NCI-H510A (cell line): ENCODE measurements at regions not wholly inside any gene's neighbourhood (a gene's known extent, or its start where the extent isn't known, plus 50 kb on each side); places are given as distances from the start of the nearest gene placed in this dataset.
"Not testable (repeated sequence)": the region's sequence is repeated elsewhere in the genome, so short reads cannot be mapped to it uniquely, and the experiment has no call there.

Experiments
- DNase-seq: peaks from one replicate; lab custom pipeline; 2025; lab: John Stamatoyannopoulos, UW

- DNase-seq, result peak; percentile 49
Observed at GRCh38 chr18:43805646-43806194, 528.4 kb upstream of the SYT4 start.

DNA sequence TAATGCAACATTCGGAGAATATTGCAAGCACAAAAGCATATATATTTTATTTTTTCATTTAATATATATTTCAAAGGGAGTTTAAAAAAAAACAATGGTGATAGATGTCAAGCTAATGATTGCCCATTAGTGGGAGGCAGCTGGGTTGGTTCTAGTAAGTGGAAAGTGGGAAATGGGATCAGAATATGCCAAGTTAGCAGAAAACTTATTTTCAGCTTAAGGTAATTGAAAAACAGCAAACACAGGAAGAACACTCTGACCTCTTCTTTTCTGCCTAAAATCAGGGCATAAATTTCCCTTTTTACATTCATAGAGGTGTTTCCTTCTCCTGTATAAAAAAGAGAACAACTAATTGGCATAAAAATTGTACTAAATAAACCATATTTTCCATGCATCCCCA is 535.3 kb upstream of the SYT4 start:
- no peak for DNase-seq

- no peak for DNase-seq
Observed at GRCh38 chr18:43819397-43819796, 542.1 kb upstream of the SYT4 start.

DNA sequence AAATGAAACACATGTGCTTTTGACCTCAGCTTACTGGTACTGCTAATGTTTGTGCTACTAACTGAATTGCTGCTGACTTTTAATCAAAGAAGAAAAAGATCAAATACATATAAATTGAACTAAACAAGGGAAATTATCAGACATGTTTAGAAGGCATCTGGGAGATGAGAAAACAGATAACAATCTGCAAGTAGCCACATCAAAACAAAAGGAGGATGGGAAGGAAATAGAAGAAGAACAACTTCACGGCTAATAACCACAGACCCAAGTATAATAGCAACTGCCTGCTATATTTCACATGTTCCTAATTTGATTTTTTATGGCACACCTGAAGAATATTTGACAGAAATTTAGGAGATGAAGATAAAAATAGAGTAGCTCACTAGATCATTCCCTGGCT is 542.6 kb upstream of the SYT4 start:
- DNase-seq, result no peak

GRCh38 chr18:43825768-43826167 is 548.5 kb upstream of the SYT4 start:
- DNase-seq, result no peak

GRCh38 chr18:43826215-43826614 is 548.9 kb upstream of the SYT4 start:
- DNase-seq, result no peak

DNA sequence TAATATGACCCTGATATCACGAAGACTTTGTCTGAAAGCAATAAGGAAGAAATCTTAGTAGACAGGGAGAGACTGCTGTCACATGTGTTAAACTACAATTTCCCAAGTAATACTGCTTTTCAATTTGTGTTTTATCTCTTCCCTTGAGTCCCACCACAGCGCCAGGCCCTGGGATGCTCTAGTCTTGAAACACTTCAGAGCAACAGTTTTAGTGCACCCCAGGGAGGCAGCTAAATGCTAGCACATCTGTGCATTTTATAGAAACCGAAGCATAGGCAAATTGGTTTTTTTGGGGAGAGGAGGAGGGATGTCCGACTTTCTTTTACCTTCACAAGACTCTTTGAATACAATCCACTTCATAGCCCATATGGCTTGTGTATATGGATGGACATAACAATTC is 550.0 kb upstream of the SYT4 start:
- no peak for DNase-seq

DNA sequence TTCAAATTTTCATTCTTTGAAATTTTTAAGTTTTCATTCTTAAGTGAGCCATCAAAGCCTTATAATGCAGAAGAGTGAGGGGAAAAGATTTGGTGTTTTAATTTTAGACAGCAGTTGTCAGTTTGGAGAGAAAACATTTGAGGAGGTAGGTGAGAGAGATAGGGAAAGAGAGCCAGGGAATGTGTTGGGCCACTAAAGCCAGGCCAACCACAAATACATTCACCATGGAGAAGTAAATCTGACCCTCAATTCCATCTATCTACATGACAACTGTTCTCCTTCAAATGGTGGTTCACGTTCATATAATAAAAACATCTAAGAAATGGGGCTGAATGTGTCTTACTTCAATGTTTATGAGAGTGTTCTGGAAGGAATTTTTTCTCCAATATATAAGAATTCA is 553.0 kb upstream of the SYT4 start:
- no peak for DNase-seq

- no peak for DNase-seq
Observed at GRCh38 chr18:43830947-43831346, 553.7 kb upstream of the SYT4 start.

- DNase-seq, result no peak
Observed at GRCh38 chr18:43846299-43846698, 569.0 kb upstream of the SYT4 start.

- DNase-seq, result no peak
Observed at GRCh38 chr18:43847164-43848091, 570.1 kb upstream of the SYT4 start.

DNA sequence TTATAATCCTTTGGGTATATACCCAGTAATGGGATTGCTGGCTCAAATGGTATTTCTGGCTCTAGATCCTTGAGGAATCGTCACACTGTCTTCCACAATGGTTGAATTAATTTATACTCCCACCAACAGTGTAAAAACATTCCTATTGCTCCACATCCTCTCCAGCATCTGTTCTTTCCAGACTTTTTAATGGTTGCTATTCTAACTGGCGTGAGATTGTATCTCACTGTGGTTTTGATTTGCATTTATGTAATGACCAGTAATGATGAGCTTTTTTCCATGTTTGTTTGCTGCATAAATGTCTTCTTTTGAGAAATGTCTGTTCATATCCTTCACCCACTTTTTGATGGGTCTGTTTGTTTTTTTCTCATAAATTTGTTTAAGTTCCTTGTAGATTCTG is 572.5 kb upstream of the SYT4 start:
- DNase-seq, result not testable (repeated sequence)

DNA sequence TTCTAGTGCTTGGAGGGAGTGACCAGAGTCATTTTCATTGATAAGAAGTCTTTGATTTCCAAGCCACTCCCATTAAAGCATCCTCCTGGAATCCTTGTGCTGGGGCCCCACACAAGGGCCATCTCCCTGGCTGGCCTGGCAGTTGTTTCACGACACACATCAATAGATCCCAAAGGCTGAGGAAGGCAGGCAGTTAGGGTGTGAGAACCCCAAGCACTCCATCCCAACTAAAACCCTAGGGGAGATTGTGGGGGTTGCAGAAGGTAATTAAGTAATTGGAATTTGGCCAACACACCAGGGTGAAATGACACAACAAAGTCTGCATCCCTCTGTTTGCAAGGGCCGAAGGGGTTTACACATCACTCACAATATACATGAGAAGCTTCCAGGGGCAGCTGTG is 578.1 kb upstream of the SYT4 start:
- no peak for DNase-seq

GRCh38 chr18:43863180-43863579 is 585.9 kb upstream of the SYT4 start:
- no peak for DNase-seq

- no peak for DNase-seq
Observed at GRCh38 chr18:43866696-43867095, 589.4 kb upstream of the SYT4 start.

GRCh38 chr18:43868497-43868995 is 591.3 kb upstream of the SYT4 start:
- DNase-seq, result no peak

DNA sequence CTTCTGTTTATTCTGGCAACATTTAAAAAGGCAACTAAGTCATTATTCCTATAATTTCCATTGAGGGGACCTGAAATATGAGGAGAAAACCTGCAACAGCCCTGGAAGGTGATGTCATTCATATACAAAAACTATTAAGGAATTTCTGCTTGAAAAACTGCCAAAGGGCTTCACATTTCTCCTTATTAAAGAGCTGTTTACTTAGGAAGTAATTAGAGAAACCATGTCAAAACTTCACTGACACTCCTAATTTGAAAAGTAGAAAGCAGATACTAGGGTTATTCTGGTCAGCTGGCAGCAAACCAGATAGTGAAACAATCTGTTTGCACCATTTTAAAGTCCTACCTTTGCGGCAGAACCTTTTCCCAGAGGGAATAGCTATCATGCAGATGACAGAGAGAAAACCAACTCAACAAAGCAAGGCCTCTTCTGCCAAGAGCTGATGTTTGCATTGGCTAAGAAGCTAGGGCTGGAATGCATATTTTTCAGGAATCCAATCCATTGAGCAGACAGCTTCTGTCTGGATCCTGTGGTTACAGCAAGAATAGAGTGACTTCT is 592.2 kb upstream of the SYT4 start:
- DNase-seq, result no peak

DNA sequence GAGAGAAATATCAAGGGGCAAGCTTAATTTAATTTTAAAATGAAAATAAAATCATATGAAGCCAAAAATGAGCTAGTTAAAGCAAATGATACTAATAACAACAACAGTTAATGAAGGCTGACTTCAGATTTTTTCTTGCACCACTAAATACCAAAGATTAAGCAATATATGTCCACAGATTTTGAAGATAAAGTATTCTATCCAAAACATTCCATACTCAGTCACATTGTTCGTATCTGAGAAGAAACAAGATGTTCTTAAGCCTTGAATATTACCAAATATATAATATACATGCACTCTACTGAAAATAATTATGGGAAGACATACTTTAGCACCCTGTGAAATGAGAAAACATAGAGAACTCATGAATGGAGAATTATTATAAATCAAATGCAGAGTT is 593.3 kb upstream of the SYT4 start:
- no peak for DNase-seq

GRCh38 chr18:43875511-43875910 is 598.2 kb upstream of the SYT4 start:
- DNase-seq, result no peak

DNA sequence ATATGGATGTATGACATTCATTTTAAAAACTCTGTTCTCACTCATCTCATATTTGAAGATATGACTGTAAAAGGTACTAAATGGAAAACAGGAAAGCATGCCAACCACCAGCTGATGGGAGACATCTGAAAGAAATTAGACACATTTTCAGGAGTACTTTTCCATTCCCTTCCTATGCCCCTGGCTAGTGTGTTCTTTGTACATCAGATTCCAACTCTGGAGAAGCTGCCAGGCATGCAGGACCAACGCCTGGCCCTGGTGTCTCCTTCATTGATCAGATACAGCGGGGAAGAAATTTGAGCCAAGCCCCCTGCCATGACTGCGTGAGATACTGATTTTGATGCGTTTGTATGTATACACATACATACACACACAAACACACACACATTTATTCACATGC is 599.0 kb upstream of the SYT4 start:
- DNase-seq, result no peak

- no peak for DNase-seq
Observed at GRCh38 chr18:43876748-43877147, 599.5 kb upstream of the SYT4 start.

- no peak for DNase-seq
Observed at GRCh38 chr18:43877616-43878321, 600.5 kb upstream of the SYT4 start.

DNA sequence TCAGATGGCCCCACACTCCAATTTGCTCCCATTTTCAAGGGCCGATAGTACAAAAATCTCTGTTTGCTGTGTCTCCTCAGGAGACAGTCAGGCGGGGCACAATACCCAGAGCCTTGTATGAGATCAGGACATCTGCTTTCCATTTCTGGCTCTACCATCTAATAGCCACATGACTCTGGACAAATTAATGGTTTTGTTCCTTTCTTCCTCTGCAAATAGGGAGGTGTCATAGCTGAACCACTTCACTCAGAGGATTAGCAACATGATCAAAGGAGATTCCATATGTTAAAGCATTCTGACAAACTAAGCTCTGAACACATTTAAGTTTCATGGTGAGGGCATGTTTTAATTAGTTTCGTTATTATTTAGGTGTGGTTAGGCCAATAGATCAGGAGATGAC is 602.1 kb upstream of the SYT4 start:
- no peak for DNase-seq
